ENCODE measurements at regions not wholly inside any gene's neighbourhood (a gene's known extent, or its start where the extent isn't known, plus 50 kb on each side); places are given as distances from the start of the nearest gene placed in this dataset.
"Not testable (repeated sequence)": the region's sequence is repeated elsewhere in the genome, so short reads cannot be mapped to it uniquely, and the experiment has no call there.

DNA sequence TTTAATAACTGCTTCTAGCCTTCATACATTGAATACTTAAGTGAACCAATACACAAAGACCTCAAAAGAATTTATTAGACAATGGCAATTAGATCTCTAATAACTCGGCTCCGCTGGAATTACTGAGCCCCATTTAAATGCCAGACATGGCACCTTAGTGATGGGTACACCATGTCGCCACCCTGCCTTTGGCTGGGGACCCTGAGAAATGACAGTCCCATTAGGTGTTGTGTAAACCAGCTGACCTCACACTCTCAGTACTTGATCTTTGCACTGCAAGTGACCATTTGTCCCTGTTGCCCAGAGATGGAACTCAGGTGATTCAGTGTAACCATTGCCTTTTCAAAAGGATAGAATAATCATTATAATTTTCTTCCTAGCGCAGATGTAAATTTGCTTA lies 144.6 kb upstream of the SMARCAD1 start:
- no peaks in the 10 kb centered on the region for H3K36me3 ChIP-seq (ENCODE audit: control insufficient read depth, insufficient read depth, low read length)
- H3K9me3 ChIP-seq (ENCODE audit: control insufficient read depth, low read length): no peaks in the 10 kb centered on the region
- H3K4me3 ChIP-seq (ENCODE audit: low read depth, low read length): no peak overlapping the region
- H3K27ac ChIP-seq: no peak overlapping the region
- H2AFZ ChIP-seq: no peak overlapping the region
- no peaks in the 10 kb centered on the region for H3K4me1 ChIP-seq
- no peak overlapping the region for H3K9ac ChIP-seq
- no peaks in the 10 kb centered on the region for H3K27me3 ChIP-seq (ENCODE audit: control insufficient read depth, insufficient read depth, low read length)
- TF ChIP-seq, protein P1, sequence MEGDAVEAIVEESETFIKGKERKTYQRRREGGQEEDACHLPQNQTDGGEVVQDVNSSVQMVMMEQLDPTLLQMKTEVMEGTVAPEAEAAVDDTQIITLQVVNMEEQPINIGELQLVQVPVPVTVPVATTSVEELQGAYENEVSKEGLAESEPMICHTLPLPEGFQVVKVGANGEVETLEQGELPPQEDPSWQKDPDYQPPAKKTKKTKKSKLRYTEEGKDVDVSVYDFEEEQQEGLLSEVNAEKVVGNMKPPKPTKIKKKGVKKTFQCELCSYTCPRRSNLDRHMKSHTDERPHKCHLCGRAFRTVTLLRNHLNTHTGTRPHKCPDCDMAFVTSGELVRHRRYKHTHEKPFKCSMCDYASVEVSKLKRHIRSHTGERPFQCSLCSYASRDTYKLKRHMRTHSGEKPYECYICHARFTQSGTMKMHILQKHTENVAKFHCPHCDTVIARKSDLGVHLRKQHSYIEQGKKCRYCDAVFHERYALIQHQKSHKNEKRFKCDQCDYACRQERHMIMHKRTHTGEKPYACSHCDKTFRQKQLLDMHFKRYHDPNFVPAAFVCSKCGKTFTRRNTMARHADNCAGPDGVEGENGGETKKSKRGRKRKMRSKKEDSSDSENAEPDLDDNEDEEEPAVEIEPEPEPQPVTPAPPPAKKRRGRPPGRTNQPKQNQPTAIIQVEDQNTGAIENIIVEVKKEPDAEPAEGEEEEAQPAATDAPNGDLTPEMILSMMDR (IDR thresholded peaks at IDR 0.05): no peak
- no peaks in the 10 kb centered on the region for H3K79me2 ChIP-seq
- no peak overlapping the region for H3K4me2 ChIP-seq (ENCODE audit: low read length)

DNA sequence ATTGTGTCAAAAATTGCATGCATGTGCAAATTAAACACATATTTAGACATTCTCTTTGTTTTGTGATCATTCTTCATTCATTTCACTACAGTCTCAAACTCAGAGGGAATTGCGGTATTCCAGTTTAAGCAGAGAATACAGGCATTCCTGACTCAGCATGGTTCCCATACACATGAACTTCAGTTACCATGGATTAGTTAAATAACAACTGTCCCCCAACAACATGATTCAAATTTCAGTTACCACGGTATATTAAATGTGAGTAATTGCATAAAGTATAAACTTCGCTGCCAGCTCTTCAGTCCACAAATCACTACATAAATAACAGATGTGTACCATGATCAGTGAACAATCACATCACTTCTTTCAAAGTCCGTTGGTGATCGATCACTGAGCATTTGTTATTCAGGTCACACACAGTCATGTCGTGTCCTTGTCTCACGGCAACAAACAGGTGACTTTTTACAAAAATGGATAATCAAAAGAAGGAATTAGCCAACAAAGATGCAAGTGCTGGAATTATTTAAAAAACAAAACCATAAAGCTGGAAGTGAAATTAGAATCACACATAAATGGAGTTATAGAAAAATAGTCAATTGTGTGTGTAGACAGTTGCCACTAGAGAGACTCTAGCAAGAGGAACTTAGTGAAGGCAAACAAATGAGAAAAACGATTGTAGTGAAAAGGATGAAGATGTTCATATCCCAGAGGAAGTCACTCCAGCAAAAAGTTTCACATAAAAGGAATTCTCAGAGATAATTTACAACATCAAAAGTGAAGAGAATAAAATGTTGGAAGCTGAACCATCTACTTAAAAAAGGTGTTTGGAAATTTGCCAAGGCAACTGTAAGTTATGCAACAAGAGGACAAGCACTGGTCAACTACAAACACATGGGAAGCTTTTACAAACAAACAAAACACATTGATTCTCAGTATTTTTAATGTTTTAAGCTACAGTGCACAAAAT lies 138.6 kb upstream of the SMARCAD1 start:
- H2AFZ ChIP-seq: no peak overlapping the region
- H3K79me2 ChIP-seq: no peaks in the 10 kb centered on the region

DNA sequence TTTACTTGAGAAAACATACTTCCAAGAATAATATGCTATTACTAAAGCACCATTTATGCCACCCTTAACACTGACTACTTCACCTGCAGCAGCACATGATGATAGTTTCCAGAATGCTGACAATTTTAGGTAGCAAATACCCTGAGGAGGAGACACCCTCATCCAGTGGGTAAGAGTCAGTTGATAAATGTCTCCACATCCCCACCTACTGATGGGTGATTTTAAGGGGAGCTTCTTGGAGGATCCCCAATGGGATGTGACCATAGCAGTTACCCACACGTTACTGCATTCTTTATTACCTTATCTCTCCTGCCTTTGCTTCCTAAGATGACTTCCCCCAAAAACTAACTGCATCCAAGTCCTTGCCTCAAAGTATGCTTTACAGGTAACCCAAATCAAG lies 131.2 kb upstream of the SMARCAD1 start:
- Histone ChIP-seq H3K4me3 (ENCODE audit: low read depth, low read length) (no peak overlapping the region), H3K9ac (no peak overlapping the region), H3K27ac (no peak overlapping the region), H3K36me3 (ENCODE audit: control insufficient read depth, insufficient read depth, low read length) (no peaks in the 10 kb centered on the region), H3K9me3 (ENCODE audit: control insufficient read depth, low read length) (no peaks in the 10 kb centered on the region), H2AFZ (no peak overlapping the region), H3K4me1 (no peaks in the 10 kb centered on the region), H3K79me2 (no peaks in the 10 kb centered on the region), H3K27me3 (ENCODE audit: control insufficient read depth, insufficient read depth, low read length) (no peaks in the 10 kb centered on the region), H3K4me2 (ENCODE audit: low read length) (no peak overlapping the region)
- TF ChIP-seq, protein P1 (IDR thresholded peaks at IDR 0.05): no peak

More for the DNA sequence above, 138.6 kb upstream of the SMARCAD1 start:
- Histone ChIP-seq H3K4me2 (ENCODE audit: low read length) (no peak overlapping the region), H3K4me1 (no peaks in the 10 kb centered on the region), H3K27ac (no peak overlapping the region), H3K9me3 (ENCODE audit: control insufficient read depth, low read length) (no peaks in the 10 kb centered on the region), H3K27me3 (ENCODE audit: control insufficient read depth, insufficient read depth, low read length) (no peaks in the 10 kb centered on the region), H3K9ac (no peak overlapping the region), H3K36me3 (ENCODE audit: control insufficient read depth, insufficient read depth, low read length) (no peaks in the 10 kb centered on the region), H3K4me3 (ENCODE audit: low read depth, low read length) (no peak overlapping the region)
- TF ChIP-seq, protein P1 (IDR thresholded peaks at IDR 0.05): no peak

DNA sequence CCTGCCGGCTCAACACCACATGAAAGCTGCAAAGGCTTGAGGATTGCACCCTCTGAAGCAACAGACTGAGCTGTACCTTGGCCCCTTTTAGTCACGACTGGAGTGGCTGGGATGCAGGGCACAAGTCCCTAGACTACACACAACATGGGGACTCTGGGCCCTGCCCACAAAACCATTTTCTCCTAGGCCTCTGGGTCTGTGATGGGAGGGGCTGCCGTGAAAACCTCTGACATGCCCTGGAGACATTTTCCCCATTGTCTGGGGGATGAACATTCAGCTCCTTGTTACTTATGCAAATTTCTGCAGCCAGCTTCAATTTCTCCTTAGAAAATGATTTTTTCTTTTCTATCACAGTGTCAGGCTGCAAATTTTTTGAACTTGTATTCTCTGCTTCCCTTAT lies 123.5 kb upstream of the SMARCAD1 start:
- H3K4me2 ChIP-seq (ENCODE audit: low read length): no peak overlapping the region
- H3K36me3 ChIP-seq (ENCODE audit: control insufficient read depth, insufficient read depth, low read length): no peaks in the 10 kb centered on the region
- H3K79me2 ChIP-seq: no peaks in the 10 kb centered on the region
- TF ChIP-seq, protein P1 (IDR thresholded peaks at IDR 0.05): no peak
- H3K27ac ChIP-seq: no peak overlapping the region
- H3K4me1 ChIP-seq: no peaks in the 10 kb centered on the region
- H3K9me3 ChIP-seq (ENCODE audit: control insufficient read depth, low read length): no peaks in the 10 kb centered on the region
- no peaks in the 10 kb centered on the region for H3K27me3 ChIP-seq (ENCODE audit: control insufficient read depth, insufficient read depth, low read length)
- no peak overlapping the region for H3K4me3 ChIP-seq (ENCODE audit: low read depth, low read length)
- no peak overlapping the region for H3K9ac ChIP-seq
- H2AFZ ChIP-seq: no peak overlapping the region

DNA sequence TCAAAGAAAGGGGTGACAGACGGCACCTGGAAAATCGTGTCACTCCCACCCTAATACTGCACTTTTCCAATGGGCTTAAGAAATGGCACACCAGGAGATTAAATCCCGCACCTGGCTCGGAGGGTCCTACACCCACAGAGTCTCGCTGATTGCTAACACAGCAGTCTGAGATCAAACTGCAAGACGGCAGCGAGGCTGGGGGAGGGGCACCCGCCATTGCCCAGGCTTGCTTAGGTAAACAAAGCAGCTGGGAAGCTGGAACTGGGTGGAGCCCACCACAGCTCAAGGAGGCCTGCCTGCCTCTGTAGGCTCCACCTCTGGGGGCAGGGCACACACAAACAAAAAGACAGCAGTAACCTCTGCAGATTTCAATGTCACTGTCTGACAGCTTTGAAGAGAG lies 108.5 kb upstream of the SMARCAD1 start:
- not testable (repeated sequence) for H3K4me1 ChIP-seq; H3K4me3 ChIP-seq (ENCODE audit: low read depth, low read length)

More for the DNA sequence above, 108.5 kb upstream of the SMARCAD1 start:
- H3K36me3 ChIP-seq (ENCODE audit: control insufficient read depth, insufficient read depth, low read length); H3K27me3 ChIP-seq (ENCODE audit: control insufficient read depth, insufficient read depth, low read length); H3K79me2 ChIP-seq; H3K9ac ChIP-seq; H3K4me2 ChIP-seq (ENCODE audit: low read length); H3K9me3 ChIP-seq (ENCODE audit: control insufficient read depth, low read length); H3K27ac ChIP-seq; H2AFZ ChIP-seq: not testable (repeated sequence)

Data from parathyroid adenoma (tissue), 2 donors.